Memory B cell (primary cell): ENCODE measurements at regions not wholly inside any gene's neighbourhood (a gene's known extent, or its start where the extent isn't known, plus 50 kb on each side); places are given as distances from the start of the nearest gene placed in this dataset.
"Not testable (repeated sequence)": the region's sequence is repeated elsewhere in the genome, so short reads cannot be mapped to it uniquely, and the experiment has no call there.

Source experiments
- ATAC-seq: fragments of 150-1000 bp; cut with Tn5 transposase; 2 replicates; pipeline ENCODE4 v1.10.0; 2021; ENCODE audit warnings: low read depth, mild to moderate bottlenecking, moderate library complexity
- DNase-seq, 2 donors: peaks; one replicate each; pipeline ENCODE4 v3.0.0; 2022; ENCODE audit warnings: low spot score in 2 of 2
- H3K27ac Mint-ChIP-seq: one replicate; pipeline ENCODE4 v1.8.0; 2022; ENCODE audit warnings: mild to moderate bottlenecking, moderate library complexity, mixed read lengths
- H3K27me3 Mint-ChIP-seq: one replicate; pipeline ENCODE4 v1.8.0; 2022; ENCODE audit warnings: mixed read lengths
- H3K36me3 Mint-ChIP-seq: one replicate; pipeline ENCODE4 v1.8.0; 2022; ENCODE audit warnings: mild to moderate bottlenecking, mixed read lengths
- H3K4me1 Mint-ChIP-seq: one replicate; pipeline ENCODE4 v1.8.0; 2022; ENCODE audit warnings: mixed read lengths
- H3K4me3 Mint-ChIP-seq: one replicate; pipeline ENCODE4 v1.8.0; 2022; ENCODE audit warnings: mild to moderate bottlenecking, moderate library complexity, mixed read lengths
- H3K9me3 Mint-ChIP-seq: one replicate; pipeline ENCODE4 v1.8.0; 2022; ENCODE audit warnings: mixed read lengths

GRCh38 chrX:115840729-115841409, 279.9 kb downstream of the PLS3 start:
- H3K4me3 Mint-ChIP-seq, DNase-seq, H3K4me1 Mint-ChIP-seq, H3K27ac Mint-ChIP-seq, ATAC-seq, H3K36me3 Mint-ChIP-seq, H3K27me3 Mint-ChIP-seq, H3K9me3 Mint-ChIP-seq: not testable (repeated sequence)

DNA sequence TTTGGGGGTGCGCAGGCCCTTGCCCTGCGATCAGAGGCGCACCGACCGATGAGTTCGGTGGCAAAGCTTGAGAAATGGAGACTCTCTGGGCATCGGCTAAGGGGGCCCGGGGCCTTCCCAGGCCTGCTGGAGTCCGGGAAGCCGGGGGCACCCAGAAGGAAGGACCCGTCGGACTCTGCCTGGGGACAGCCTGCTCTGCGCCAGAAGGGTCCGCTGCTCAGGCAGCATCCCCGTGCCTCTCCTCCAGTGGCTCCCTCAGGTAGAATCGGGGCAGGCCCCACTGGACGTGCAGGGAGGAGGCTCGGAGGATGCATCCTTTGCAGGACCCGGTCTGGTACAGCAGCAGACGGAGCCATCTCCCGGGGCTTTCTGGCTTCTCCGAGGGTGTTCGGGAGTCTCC, 290.0 kb downstream of the PLS3 start:
- not testable (repeated sequence) for ATAC-seq, DNase-seq, H3K4me3 Mint-ChIP-seq, H3K36me3 Mint-ChIP-seq, H3K27ac Mint-ChIP-seq, H3K9me3 Mint-ChIP-seq, H3K4me1 Mint-ChIP-seq, H3K27me3 Mint-ChIP-seq

DNA sequence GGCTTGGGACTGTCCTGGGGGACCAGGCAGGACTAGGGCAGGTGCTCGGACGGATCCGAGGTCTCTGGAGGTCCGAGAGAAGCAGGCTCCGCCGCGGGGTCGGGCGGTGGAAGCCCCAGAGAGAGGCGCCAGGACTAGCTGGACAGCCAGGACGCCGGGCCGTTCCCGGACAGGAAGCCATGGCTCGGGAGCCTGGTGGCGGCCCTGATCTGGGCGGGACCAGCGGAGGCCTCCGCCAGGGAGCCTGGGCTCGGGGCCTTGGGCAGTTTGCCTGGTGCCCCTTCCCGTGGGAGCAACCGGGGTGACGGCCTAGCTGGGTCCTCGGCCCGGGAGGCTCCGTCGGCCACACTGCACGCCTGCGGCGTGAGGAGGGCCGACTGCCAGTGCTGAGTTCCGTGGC, 292.3 kb downstream of the PLS3 start:
- not testable (repeated sequence) for H3K27me3 Mint-ChIP-seq, DNase-seq, ATAC-seq, H3K36me3 Mint-ChIP-seq, H3K9me3 Mint-ChIP-seq, H3K27ac Mint-ChIP-seq, H3K4me3 Mint-ChIP-seq, H3K4me1 Mint-ChIP-seq

GRCh38 chrX:115881170-115881569, 289.4 kb upstream of the AGTR2 start:
- not testable (repeated sequence) for H3K4me3 Mint-ChIP-seq, H3K4me1 Mint-ChIP-seq, H3K9me3 Mint-ChIP-seq, H3K27ac Mint-ChIP-seq, ATAC-seq, DNase-seq, H3K36me3 Mint-ChIP-seq, H3K27me3 Mint-ChIP-seq

GRCh38 chrX:115884121-115884520, 286.4 kb upstream of the AGTR2 start:
- H3K9me3 Mint-ChIP-seq, H3K4me3 Mint-ChIP-seq, DNase-seq, H3K27ac Mint-ChIP-seq, H3K36me3 Mint-ChIP-seq, H3K4me1 Mint-ChIP-seq, H3K27me3 Mint-ChIP-seq, ATAC-seq: not testable (repeated sequence)

DNA sequence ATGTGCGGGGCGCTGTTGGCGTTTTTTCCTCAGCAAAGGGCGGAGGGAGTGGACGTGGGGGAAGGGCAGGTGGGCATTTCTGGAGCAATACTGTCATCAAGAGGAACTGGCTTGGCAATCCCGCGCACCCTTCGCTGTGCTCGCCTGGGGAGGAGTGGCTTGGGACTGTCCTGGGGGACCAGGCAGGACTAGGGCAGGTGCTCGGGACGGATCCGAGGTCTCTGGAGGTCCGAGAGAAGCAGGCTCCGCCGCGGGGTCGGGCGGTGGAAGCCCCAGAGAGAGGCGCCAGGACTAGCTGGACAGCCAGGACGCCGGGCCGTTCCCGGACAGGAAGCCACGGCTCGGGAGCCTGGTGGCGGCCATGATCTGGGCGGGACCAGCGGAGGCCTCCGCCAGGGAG, 282.5 kb upstream of the AGTR2 start:
- DNase-seq: peak in 1 of 2 donors; percentile 91
- not testable (repeated sequence) for H3K4me1 Mint-ChIP-seq

DNA sequence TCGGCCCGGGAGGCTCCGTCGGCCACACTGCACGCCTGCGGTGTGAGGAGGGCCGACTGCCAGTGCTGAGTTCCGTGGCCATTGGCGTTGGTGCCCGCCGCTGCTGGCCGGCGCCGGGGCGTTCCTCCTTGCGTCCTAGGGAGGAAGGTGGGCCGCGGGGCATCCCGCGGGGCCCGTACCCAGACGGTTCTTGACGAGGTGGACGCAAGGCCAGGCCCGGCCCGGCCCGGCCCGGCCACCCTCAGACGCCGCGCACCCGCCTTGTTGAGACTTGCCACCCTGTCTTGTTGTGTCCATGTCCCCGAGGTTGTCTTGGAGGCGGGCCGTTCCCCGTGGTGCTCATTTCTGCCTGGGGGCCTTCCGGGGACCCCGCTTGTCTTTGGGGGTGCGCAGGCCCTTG, 282.0 kb upstream of the AGTR2 start:
- not testable (repeated sequence) for H3K27ac Mint-ChIP-seq, ATAC-seq, H3K4me1 Mint-ChIP-seq, DNase-seq, H3K9me3 Mint-ChIP-seq, H3K4me3 Mint-ChIP-seq, H3K36me3 Mint-ChIP-seq, H3K27me3 Mint-ChIP-seq

More for the DNA sequence above, 282.5 kb upstream of the AGTR2 start:
- not testable (repeated sequence) for H3K27me3 Mint-ChIP-seq, H3K4me3 Mint-ChIP-seq, H3K36me3 Mint-ChIP-seq, ATAC-seq, H3K27ac Mint-ChIP-seq, H3K9me3 Mint-ChIP-seq

- no peaks in the 10 kb centered on the region for H3K9me3 Mint-ChIP-seq
- no peak for DNase-seq
- H3K4me1 Mint-ChIP-seq: peaks cover 4% of the 10 kb centered on the region
- no peak overlapping the region for H3K4me3 Mint-ChIP-seq
- no peaks in the 10 kb centered on the region for H3K36me3 Mint-ChIP-seq
- H3K27me3 Mint-ChIP-seq: no peaks in the 10 kb centered on the region
- no peak for ATAC-seq
- H3K27ac Mint-ChIP-seq: no peak overlapping the region
Measured at GRCh38 chrX:115889121-115889890, 281.2 kb upstream of the AGTR2 start.

DNA sequence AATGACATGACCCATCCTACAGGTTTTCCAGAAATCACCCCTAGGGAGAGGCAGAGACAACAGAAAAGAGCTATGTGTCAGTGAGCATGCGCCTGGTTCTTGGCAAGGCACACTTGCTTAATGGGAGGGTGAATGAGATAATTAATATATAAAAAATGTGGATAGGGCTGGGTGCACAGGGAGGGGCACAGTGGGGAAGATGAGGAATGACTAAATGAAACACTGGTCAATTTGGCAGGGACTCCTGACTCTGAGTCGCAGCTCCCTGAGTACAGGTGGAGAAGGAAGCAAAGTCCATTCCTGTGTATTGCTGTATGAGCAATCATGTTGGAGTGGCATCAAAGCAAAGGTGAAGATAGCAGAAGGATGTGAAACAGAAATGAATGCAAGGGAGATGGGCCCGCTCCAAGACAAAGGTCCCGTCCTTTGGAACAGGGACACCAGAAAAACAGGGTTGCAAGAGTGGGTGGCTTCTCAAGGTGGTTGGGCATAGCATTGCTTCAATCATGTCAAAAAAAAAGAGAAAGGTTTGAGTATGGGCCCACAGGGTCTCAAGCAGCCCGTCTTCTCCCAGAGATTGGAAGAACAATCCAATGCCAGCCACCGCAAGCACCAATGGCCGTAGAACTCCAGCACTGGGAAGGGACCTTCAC, 278.4 kb upstream of the AGTR2 start:
- Mint-ChIP-seq H3K9me3 (no peaks in the 10 kb centered on the region), H3K36me3 (no peaks in the 10 kb centered on the region), H3K27ac (no peak overlapping the region), H3K4me3 (no peak overlapping the region), H3K4me1 (peaks cover 4% of the 10 kb centered on the region), H3K27me3 (no peaks in the 10 kb centered on the region)
- DNase-seq (no peak), ATAC-seq (no peak)

DNA sequence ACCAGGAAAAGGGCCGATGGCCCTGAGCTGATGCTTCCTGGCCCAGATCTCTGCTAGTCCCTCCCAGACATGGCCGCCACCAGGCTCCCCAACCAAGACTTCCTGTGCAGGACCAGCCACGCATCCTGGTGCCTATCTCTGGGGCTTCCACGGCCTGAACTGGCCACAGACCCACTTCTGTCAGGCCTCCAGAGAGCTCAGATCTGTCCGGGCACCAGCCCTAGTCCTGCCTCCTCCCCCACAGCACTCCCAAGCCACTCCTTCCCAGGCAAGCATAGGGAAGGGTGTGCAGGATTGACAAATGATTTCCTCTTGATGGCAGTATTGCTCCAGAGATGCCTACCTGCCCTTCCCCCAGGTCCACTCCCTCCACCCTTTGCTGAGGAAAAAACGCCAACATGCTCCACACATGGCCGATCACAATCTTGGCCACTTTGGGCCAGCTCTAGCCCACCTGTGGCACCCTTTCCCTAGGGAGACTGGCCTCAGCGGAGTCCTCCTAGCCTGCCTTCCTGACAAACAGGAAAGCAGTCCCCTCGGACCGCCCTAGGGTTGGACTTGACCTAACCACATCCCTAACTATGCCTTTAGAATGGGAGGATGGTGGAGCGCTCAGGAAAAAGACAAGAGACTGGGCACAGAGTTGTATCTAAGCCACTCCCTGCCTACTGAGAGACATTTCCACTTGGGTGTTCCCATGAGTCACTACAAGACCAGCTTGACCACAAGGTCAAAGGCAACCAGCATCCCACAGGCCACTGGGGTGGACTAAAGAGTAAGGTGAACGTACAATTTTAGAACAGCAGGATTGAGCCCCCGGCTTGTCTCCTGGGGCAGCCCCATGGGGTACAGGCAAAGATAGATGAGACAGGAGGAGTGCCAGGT, 277.5 kb upstream of the AGTR2 start:
- no peaks in the 10 kb centered on the region for H3K27me3 Mint-ChIP-seq
- no peak overlapping the region for H3K4me3 Mint-ChIP-seq
- ATAC-seq (no peak), DNase-seq (peak in 1 of 2 donors; percentile 73)
- no peak overlapping the region for H3K27ac Mint-ChIP-seq
- no peaks in the 10 kb centered on the region for H3K9me3 Mint-ChIP-seq
- H3K4me1 Mint-ChIP-seq: peaks cover 4% of the 10 kb centered on the region
- no peaks in the 10 kb centered on the region for H3K36me3 Mint-ChIP-seq

DNA sequence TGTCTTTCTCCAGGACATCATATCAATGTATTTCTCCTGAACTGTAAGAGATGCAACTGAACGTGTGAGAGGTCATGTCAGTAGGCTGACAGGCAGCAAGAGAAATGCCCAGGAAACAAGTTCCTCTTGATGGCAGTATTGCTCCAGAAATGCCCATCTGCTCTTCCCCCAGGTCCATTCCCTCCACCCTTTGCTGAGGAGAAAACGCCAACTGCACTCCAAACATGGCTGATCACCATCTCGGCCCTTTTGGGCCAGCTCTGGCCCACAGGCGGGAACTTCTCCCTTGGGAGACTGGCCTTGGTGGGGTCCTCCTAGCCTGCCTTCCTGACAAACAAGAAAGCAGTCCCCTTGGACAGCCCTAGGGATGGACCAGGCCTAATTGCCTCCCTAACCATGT, 276.5 kb upstream of the AGTR2 start:
- Mint-ChIP-seq H3K4me3 (no peak overlapping the region), H3K27ac (no peak overlapping the region), H3K4me1 (peaks cover 4% of the 10 kb centered on the region), H3K9me3 (no peaks in the 10 kb centered on the region), H3K27me3 (no peaks in the 10 kb centered on the region), H3K36me3 (no peaks in the 10 kb centered on the region)
- DNase-seq (no peak), ATAC-seq (no peak)

- Mint-ChIP-seq H3K27me3 (no peaks in the 10 kb centered on the region), H3K9me3 (no peaks in the 10 kb centered on the region), H3K4me1 (peaks cover 4% of the 10 kb centered on the region), H3K27ac (no peak overlapping the region), H3K36me3 (no peaks in the 10 kb centered on the region), H3K4me3 (no peak overlapping the region)
- DNase-seq (no peak), ATAC-seq (no peak)
Measured at GRCh38 chrX:115895678-115896329, 274.7 kb upstream of the AGTR2 start.

DNA sequence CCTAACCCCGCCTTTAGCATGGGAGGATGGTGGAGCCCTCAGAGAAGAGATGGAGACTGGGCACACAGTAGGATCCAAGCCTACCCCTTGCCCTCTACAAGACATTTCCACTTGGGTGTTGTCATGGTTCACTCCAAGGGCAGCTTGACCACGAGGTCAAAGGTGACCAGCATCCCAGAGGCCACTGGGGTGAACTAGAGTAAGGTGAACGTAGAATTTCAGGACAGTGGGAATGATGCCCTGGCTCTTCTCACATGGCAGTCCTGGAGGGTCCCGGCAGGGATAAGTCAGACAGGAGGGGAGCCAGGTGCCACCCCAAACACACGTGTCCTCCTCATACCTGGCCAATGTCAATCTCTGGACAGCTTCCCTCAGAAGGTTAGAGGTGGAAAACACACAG, 274.2 kb upstream of the AGTR2 start:
- DNase-seq (no peak), ATAC-seq (no peak)
- no peaks in the 10 kb centered on the region for H3K27me3 Mint-ChIP-seq
- H3K27ac Mint-ChIP-seq: no peak overlapping the region
- no peak overlapping the region for H3K4me3 Mint-ChIP-seq
- peaks cover 4% of the 10 kb centered on the region for H3K4me1 Mint-ChIP-seq
- no peaks in the 10 kb centered on the region for H3K36me3 Mint-ChIP-seq
- H3K9me3 Mint-ChIP-seq: no peaks in the 10 kb centered on the region
